Thyroid gland (tissue), 4 donors: ENCODE measurements at regions not wholly inside any gene's neighbourhood (a gene's known extent, or its start where the extent isn't known, plus 50 kb on each side); places are given as distances from the start of the nearest gene placed in this dataset.

Source experiments
- POLR2A ChIP-seq, 2 donors: fragments of 450-650 bp; IDR thresholded peaks; one replicate each; pipeline ENCODE4 v1.6.1; 2017; ENCODE audit warnings: antibody characterized with exemption in 2 of 2, mild to moderate bottlenecking in 2 of 2, moderate library complexity in 1 of 2
- TF ChIP-seq, protein P1 (sequence below), 6 experiments: fragments of 200-600 bp in 3 of 6; fragments of 450-650 bp in 3 of 6; sonication (generic) in 3 of 6; IDR thresholded peaks; one replicate each; pipeline ENCODE4 v1.5.1; 2016 to 2019; ENCODE audit warnings: antibody characterized with exemption in 6 of 6, mild to moderate bottlenecking in 2 of 6, inconsistent platforms in 1 of 6, moderate library complexity in 1 of 6

DNA sequence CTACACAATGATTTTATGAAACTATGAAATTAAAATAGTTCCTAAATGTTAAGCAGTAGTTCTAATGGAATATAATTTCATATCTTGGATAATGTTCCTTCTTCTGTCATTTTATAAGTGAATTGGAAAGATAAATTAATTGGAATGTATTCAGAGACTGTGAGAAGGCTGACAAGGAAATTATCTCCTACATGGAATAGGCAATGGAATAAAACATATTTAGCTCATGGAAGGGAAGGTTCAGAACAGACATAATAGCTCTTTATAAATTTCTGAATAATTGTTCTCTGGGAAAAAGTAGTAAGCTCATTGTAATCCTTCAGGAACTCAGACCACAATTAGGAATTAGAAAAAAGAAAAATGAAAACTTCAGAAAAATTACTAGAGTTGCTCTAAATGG is 1172.3 kb upstream of the SORCS1 start:
- TF ChIP-seq, protein P1, sequence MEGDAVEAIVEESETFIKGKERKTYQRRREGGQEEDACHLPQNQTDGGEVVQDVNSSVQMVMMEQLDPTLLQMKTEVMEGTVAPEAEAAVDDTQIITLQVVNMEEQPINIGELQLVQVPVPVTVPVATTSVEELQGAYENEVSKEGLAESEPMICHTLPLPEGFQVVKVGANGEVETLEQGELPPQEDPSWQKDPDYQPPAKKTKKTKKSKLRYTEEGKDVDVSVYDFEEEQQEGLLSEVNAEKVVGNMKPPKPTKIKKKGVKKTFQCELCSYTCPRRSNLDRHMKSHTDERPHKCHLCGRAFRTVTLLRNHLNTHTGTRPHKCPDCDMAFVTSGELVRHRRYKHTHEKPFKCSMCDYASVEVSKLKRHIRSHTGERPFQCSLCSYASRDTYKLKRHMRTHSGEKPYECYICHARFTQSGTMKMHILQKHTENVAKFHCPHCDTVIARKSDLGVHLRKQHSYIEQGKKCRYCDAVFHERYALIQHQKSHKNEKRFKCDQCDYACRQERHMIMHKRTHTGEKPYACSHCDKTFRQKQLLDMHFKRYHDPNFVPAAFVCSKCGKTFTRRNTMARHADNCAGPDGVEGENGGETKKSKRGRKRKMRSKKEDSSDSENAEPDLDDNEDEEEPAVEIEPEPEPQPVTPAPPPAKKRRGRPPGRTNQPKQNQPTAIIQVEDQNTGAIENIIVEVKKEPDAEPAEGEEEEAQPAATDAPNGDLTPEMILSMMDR (IDR thresholded peaks at IDR 0.05): no peak
- no peak for TF ChIP-seq POLR2A (IDR thresholded peaks at IDR 0.05)
